Heart left ventricle (tissue), 13 donors: ENCODE measurements at regions not wholly inside any gene's neighbourhood (a gene's known extent, or its start where the extent isn't known, plus 50 kb on each side); places are given as distances from the start of the nearest gene placed in this dataset.

Source experiments
- POLR2A ChIP-seq, 2 donors: fragments of 450-650 bp; IDR thresholded peaks; one replicate each; pipeline ENCODE4 v1.6.1; 2017; ENCODE audit warnings: antibody characterized with exemption in 2 of 2, mild to moderate bottlenecking in 2 of 2, moderate library complexity in 2 of 2
- TF ChIP-seq, protein P1 (sequence below), 12 donors: fragments of 200-600 bp; sonication (generic) in 4 of 12; IDR thresholded peaks; one replicate each; pipeline versions ENCODE4 v1.5.0 to v1.8.0; 2018 to 2022; ENCODE audit warnings: antibody characterized with exemption in 12 of 12, mild to moderate bottlenecking in 5 of 12
- donor health status: ischemic (EF 13 %, LVEDD 7.1; RV severe dilation, severe dysfunction).
- donor health status: DM: no; HTN: yes; CAD: no.
- donor health status: DM: no; HTN: no; CAD: no.
- donor health status: ischemic (EF 25% LVEDD 6.9; RV normal size, moderate dysfunction).
- donor health status: ischemic (EF 25% LVEDD 5.7; RV mildly dilated, moderate dysfunction).
- donor health status: ischemic (EF 35%, LVEDD 5.7; RV mildly dilated, moderate dysfunction).
- donor health status: nonischemic (EF 11% LVEDD 7.7; RV severe dilation, severe dysfunction).
- donor health status: DM: yes; HTN: yes; CAD: no.
- donor health status: PGD.
- donor health status: ischemic (EF 29% LVEDD 5.4; RV normal size, mild dysfunction).
- donor health status: nonischemic (EF 23%, LVEDD 6.1; RV moderate dilation, normal function).

DNA sequence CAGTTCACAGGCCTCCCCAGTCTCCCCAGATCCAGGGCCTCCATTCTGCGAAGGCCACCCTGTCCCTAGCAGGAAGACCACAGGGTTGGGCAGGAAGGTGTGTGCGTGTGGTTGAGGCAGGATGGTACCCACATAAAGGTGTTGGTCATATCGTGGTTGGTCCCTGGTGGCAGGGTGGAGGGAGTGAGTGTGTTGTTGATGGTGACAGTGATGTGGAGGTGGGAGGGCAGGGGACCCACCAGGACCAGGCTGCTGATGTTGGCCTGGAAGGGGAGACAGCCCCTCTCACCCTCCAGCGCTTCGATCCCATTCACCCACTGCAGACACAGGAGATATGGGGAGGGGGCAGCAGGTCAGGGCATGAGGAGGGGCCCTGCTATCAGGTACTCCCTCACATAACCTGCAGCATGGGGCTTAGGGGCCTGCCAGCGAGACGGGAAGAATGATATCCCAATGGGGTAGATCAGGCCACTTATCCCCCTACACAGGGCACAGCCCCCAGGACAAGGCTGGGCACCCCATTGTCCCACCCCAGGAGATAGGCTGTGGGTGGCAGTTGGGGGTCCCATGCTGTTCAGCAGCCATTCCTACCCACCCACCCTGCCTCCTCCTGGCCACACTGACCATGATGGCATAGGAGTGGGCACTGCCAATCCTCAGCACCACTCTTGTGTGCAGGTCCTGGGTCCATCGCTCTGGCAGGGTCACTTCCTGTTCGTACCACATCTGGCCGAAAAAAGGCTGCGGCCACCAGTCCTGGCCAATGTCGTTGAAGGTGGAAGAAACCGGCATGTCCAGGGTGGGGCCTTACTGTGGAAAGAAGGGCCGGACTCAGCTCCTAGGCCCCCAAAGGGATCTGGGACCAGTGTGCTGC is 69.0 kb upstream of the ZNF479 start:
- TF ChIP-seq POLR2A (IDR thresholded peaks at IDR 0.05), result no peak
- TF ChIP-seq, protein P1, sequence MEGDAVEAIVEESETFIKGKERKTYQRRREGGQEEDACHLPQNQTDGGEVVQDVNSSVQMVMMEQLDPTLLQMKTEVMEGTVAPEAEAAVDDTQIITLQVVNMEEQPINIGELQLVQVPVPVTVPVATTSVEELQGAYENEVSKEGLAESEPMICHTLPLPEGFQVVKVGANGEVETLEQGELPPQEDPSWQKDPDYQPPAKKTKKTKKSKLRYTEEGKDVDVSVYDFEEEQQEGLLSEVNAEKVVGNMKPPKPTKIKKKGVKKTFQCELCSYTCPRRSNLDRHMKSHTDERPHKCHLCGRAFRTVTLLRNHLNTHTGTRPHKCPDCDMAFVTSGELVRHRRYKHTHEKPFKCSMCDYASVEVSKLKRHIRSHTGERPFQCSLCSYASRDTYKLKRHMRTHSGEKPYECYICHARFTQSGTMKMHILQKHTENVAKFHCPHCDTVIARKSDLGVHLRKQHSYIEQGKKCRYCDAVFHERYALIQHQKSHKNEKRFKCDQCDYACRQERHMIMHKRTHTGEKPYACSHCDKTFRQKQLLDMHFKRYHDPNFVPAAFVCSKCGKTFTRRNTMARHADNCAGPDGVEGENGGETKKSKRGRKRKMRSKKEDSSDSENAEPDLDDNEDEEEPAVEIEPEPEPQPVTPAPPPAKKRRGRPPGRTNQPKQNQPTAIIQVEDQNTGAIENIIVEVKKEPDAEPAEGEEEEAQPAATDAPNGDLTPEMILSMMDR (IDR thresholded peaks at IDR 0.05), result no peak
